Nephron (organoid): ENCODE measurements at regions not wholly inside any gene's neighbourhood (a gene's known extent, or its start where the extent isn't known, plus 50 kb on each side); places are given as distances from the start of the nearest gene placed in this dataset.

Experiments
- H3K27ac Mint-ChIP-seq, 3 experiments: 2 replicates each; pipeline ENCODE4 v1.8.0; 2020; ENCODE audit warnings: mixed read lengths in 3 of 3, mild to moderate bottlenecking in 2 of 3, moderate library complexity in 1 of 3
- H3K27me3 Mint-ChIP-seq: 2 replicates; pipeline ENCODE4 v1.8.0; 2021; ENCODE audit warnings: low read depth, mild to moderate bottlenecking, moderate library complexity, mixed read lengths
- H3K36me3 Mint-ChIP-seq: 2 replicates; pipeline ENCODE4 v1.8.0; 2020; ENCODE audit warnings: low read depth, mixed read lengths
- H3K4me1 Mint-ChIP-seq: 2 replicates; pipeline ENCODE4 v1.8.0; 2020; ENCODE audit warnings: mixed read lengths
- H3K4me3 Mint-ChIP-seq, 3 experiments: 2 replicates each; pipeline ENCODE4 v1.8.0; 2020; ENCODE audit warnings: mild to moderate bottlenecking in 3 of 3, mixed read lengths in 3 of 3, moderate library complexity in 2 of 3
- H3K9me3 Mint-ChIP-seq: 2 replicates; pipeline ENCODE4 v1.8.0; 2020; ENCODE audit warnings: mixed read lengths
- CTCF ChIP-seq, 3 experiments: fragments of 200-600 bp; sonication (generic); IDR thresholded peaks; one replicate each; pipeline ENCODE4 v1.5.0; 2021; ENCODE audit warnings: antibody characterized with exemption in 3 of 3; ENCODE audit not compliant: unreplicated experiment in 3 of 3

DNA sequence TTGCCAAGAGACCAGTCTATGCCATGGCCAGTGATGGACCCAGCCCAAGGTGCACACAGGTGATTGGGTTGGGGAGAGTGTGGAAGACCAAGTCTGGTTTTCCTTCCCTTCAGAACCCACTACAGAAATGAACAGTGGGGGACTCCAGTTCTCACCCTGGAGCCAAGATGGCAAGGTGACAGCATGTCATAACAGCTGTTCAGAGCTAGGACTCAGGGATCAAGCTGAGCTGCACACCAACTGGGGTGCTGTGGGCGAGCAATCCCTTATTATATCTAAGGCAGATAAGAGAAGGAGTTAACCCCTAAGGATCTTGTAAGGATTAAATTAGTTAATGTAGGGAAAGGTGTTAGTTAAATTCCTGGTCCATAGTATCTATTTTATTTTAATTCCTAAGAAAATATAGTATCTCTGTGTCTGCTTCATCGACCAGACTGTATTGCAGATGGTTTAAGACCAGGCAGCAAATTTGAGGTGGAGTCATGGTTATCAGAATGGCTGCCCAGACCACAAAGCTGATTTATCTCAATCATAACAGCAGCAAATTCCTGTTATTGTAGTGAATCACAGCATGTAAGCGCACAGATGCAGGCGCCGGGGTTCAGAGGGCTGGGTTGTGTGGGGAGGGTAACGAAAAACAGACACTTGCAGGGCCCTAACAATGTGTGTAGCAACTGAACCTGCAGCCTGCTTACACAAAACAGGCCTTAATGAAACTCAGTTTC lies 208.7 kb upstream of the ZNF32 start:
- H3K9me3 Mint-ChIP-seq, result peaks cover 2% of the 10 kb centered on the region
- H3K27me3 Mint-ChIP-seq, result peaks cover 10% of the 10 kb centered on the region
- no peak for TF ChIP-seq CTCF (IDR thresholded peaks at IDR 0.05; ENCODE audit: unreplicated experiment in 3 of 3)
- H3K36me3 Mint-ChIP-seq, result no peaks in the 10 kb centered on the region
- no peak overlapping the region for H3K4me3 Mint-ChIP-seq
- peak overlapping the region; percentile 29 to 75 (median 40) for H3K27ac Mint-ChIP-seq
- H3K4me1 Mint-ChIP-seq, result peaks cover 24% of the 10 kb centered on the region

- Mint-ChIP-seq H3K9me3 (peaks cover 3% of the 10 kb centered on the region), H3K27me3 (peaks cover 14% of the 10 kb centered on the region), H3K27ac (no peak overlapping the region), H3K4me1 (peaks cover 26% of the 10 kb centered on the region), H3K4me3 (no peak overlapping the region), H3K36me3 (no peaks in the 10 kb centered on the region)
- no peak for TF ChIP-seq CTCF (IDR thresholded peaks at IDR 0.05; ENCODE audit: unreplicated experiment in 3 of 3)
Observed at GRCh38 chr10:43856299-43856698, 207.6 kb upstream of the ZNF32 start.

- no peak overlapping the region for H3K4me3 Mint-ChIP-seq
- H3K9me3 Mint-ChIP-seq, result peaks cover 3% of the 10 kb centered on the region
- peaks cover 26% of the 10 kb centered on the region for H3K4me1 Mint-ChIP-seq
- no peak for TF ChIP-seq CTCF (IDR thresholded peaks at IDR 0.05; ENCODE audit: unreplicated experiment in 3 of 3)
- H3K27ac Mint-ChIP-seq, result no peak overlapping the region
- H3K27me3 Mint-ChIP-seq, result peaks cover 14% of the 10 kb centered on the region
- H3K36me3 Mint-ChIP-seq, result no peaks in the 10 kb centered on the region
Observed at GRCh38 chr10:43855667-43856210, 207.1 kb upstream of the ZNF32 start.

- peaks cover 3% of the 10 kb centered on the region for H3K9me3 Mint-ChIP-seq
- peaks cover 14% of the 10 kb centered on the region for H3K27me3 Mint-ChIP-seq
- no peak for TF ChIP-seq CTCF (IDR thresholded peaks at IDR 0.05; ENCODE audit: unreplicated experiment in 3 of 3)
- H3K4me3 Mint-ChIP-seq, result no peak overlapping the region
- peaks cover 26% of the 10 kb centered on the region for H3K4me1 Mint-ChIP-seq
- H3K36me3 Mint-ChIP-seq, result no peaks in the 10 kb centered on the region
- no peak overlapping the region for H3K27ac Mint-ChIP-seq
Observed at GRCh38 chr10:43854007-43854406, 205.3 kb upstream of the ZNF32 start.

GRCh38 chr10:43853369-43853768 lies 204.7 kb upstream of the ZNF32 start:
- peaks cover 3% of the 10 kb centered on the region for H3K9me3 Mint-ChIP-seq
- TF ChIP-seq CTCF (IDR thresholded peaks at IDR 0.05; ENCODE audit: unreplicated experiment in 3 of 3), result no peak

More at GRCh38 chr10:43853369-43853768, 204.7 kb upstream of the ZNF32 start:
- no peak overlapping the region for H3K4me3 Mint-ChIP-seq
- no peak overlapping the region for H3K27ac Mint-ChIP-seq
- peaks cover 14% of the 10 kb centered on the region for H3K27me3 Mint-ChIP-seq
- H3K4me1 Mint-ChIP-seq, result peaks cover 26% of the 10 kb centered on the region
- H3K36me3 Mint-ChIP-seq, result no peaks in the 10 kb centered on the region
